PC-9 (cell line): ENCODE measurements at regions not wholly inside any gene's neighbourhood (a gene's known extent, or its start where the extent isn't known, plus 50 kb on each side); places are given as distances from the start of the nearest gene placed in this dataset.
"Not testable (repeated sequence)": the region's sequence is repeated elsewhere in the genome, so short reads cannot be mapped to it uniquely, and the experiment has no call there.

Experiments used
- BruUV-seq: library from RNA; stranded (reverse); fragments of 400-500 nt; replicated peaks from 2 replicates; lab custom pipeline; 2021; lab: Mats Ljungman, UMichigan
- CTCF ChIA-PET: fragments of 300-600 bp; sonication (Branson Sonifier 250); formaldehyde crosslinking; loops from one replicate; lab custom pipeline; 2022; ENCODE audit warnings: antibody characterized with exemption; lab: Charles Lee
- POLR2A ChIA-PET: fragments of 300-600 bp; sonication (Branson Sonifier 250); formaldehyde crosslinking; loops from one replicate; lab custom pipeline; 2022; ENCODE audit warnings: antibody characterized with exemption; ENCODE audit not compliant: unreplicated experiment; lab: Charles Lee
- DNase-seq, 2 experiments: peaks; one replicate each; pipeline versions ENCODE4 v3.0.0 to v3.0.0-alpha.2; 2015 to 2022; ENCODE audit warnings: mixed read lengths in 1 of 2
- H2AFZ ChIP-seq: fragments of 200-600 bp; sonication (generic); 2 replicates; pipeline ENCODE4 v1.8.1; 2017; ENCODE audit warnings: antibody characterized with exemption
- H3F3A ChIP-seq: fragments of 200-600 bp; sonication (generic); 2 replicates; pipeline ENCODE4 v1.8.1; 2017; ENCODE audit warnings: antibody characterized with exemption, mild to moderate bottlenecking, low read depth; ENCODE audit not compliant: insufficient read depth
- H3K27ac ChIP-seq: fragments of 200-600 bp; sonication (generic); 2 replicates; pipeline ENCODE4 v1.6.1; 2016; ENCODE audit warnings: mixed run types
- H3K27me3 ChIP-seq: fragments of 200-600 bp; sonication (generic); 2 replicates; pipeline ENCODE4 v1.6.1; 2016; ENCODE audit warnings: low read depth, mixed run types; ENCODE audit not compliant: insufficient read depth
- H3K36me3 ChIP-seq: fragments of 200-600 bp; sonication (generic); 2 replicates; pipeline ENCODE4 v1.6.1; 2016; ENCODE audit warnings: low read depth, mixed run types
- H3K4me1 ChIP-seq: fragments of 200-600 bp; sonication (generic); replicated peaks from 2 replicates; pipeline ENCODE4 v1.6.1; 2016; ENCODE audit warnings: mixed run types; ENCODE audit not compliant: insufficient read depth
- H3K4me2 ChIP-seq: fragments of 200-600 bp; sonication (generic); 2 replicates; pipeline ENCODE4 v1.6.1; 2017; ENCODE audit warnings: mixed run types
- H3K4me3 ChIP-seq: fragments of 200-600 bp; sonication (generic); 2 replicates; pipeline ENCODE4 v1.6.1; 2016; ENCODE audit warnings: mixed run types
- H3K79me2 ChIP-seq: fragments of 200-600 bp; sonication (generic); 2 replicates; pipeline ENCODE4 v1.6.1; 2017; ENCODE audit warnings: low read depth, mixed run types
- H3K9me2 ChIP-seq: fragments of 200-600 bp; sonication (generic); 2 replicates; pipeline ENCODE4 v1.8.1; 2017; ENCODE audit warnings: mild to moderate bottlenecking; ENCODE audit not compliant: insufficient read depth
- H3K9me3 ChIP-seq: fragments of 200-600 bp; sonication (generic); 2 replicates; pipeline ENCODE4 v1.8.1; 2016; ENCODE audit warnings: low read depth; ENCODE audit not compliant: insufficient read depth
- H4K20me1 ChIP-seq: fragments of 200-600 bp; sonication (generic); 2 replicates; pipeline ENCODE4 v1.8.1; 2017; ENCODE audit not compliant: insufficient read depth
- EZH2 ChIP-seq: fragments of 200-600 bp; sonication (generic); IDR thresholded peaks from 2 replicates; pipeline ENCODE4 v1.8.0; 2017; ENCODE audit warnings: antibody characterized with exemption, low read depth
- intact Hi-C: fragments of 100-400 bp; cut with micrococcal nuclease; formaldehyde crosslinking; loops from one replicate; pipeline ENCODE4 v1.10.0; 2022; ENCODE audit not compliant: unreplicated experiment
- TF ChIP-seq, protein P1 (sequence below): fragments of 200-600 bp; sonication (generic); conservative IDR thresholded peaks from 2 replicates; pipeline ENCODE4 v1.6.1; 2017; ENCODE audit warnings: mixed run types, antibody characterized with exemption, mild to moderate bottlenecking, moderate library complexity

DNA sequence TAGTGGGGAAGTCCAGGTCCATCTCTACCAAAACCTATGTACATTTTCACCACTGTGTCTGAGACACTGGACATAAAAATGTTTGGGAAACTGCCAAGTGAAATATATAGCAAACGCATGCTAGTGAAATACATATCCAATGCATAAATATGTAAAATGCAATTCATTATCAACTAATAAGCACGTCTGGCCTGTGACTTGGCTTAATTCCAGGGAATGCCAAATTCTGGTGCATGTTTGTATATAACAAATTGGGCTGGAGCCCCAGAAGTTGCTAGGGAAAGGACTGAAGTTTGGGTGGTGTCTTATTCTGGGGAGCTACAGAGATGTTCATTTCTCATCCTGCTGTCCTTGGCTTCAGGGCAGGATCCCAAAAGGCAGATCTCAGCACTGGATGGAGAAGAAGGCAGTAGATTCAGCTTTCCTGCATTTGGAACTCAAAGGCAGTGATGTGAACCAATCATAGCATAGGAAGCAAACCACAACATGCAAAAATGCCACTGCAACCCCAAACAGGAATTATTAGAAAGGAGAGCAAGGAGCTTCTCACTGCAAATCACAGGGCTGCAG lies 184.3 kb downstream of the HS3ST3A1 start:
- ChIA-PET CTCF (no interaction called here), POLR2A (no interaction called here)
- Histone ChIP-seq H3K9me3 (no peaks in the 10 kb centered on the region), H3K9me2 (no peaks in the 10 kb centered on the region), H4K20me1 (no peaks in the 10 kb centered on the region), H3K79me2 (no peaks in the 10 kb centered on the region), H3K4me3 (no peak overlapping the region), H3K36me3 (no peaks in the 10 kb centered on the region), H2AFZ (no peak overlapping the region), H3K4me2 (no peak overlapping the region), H3F3A (no peaks in the 10 kb centered on the region), H3K4me1 (no peaks in the 10 kb centered on the region), H3K27me3 (no peaks in the 10 kb centered on the region), H3K27ac (no peak overlapping the region)
- no peak for DNase-seq
- intact Hi-C loops, result no loop called here
- TF ChIP-seq, protein P1, sequence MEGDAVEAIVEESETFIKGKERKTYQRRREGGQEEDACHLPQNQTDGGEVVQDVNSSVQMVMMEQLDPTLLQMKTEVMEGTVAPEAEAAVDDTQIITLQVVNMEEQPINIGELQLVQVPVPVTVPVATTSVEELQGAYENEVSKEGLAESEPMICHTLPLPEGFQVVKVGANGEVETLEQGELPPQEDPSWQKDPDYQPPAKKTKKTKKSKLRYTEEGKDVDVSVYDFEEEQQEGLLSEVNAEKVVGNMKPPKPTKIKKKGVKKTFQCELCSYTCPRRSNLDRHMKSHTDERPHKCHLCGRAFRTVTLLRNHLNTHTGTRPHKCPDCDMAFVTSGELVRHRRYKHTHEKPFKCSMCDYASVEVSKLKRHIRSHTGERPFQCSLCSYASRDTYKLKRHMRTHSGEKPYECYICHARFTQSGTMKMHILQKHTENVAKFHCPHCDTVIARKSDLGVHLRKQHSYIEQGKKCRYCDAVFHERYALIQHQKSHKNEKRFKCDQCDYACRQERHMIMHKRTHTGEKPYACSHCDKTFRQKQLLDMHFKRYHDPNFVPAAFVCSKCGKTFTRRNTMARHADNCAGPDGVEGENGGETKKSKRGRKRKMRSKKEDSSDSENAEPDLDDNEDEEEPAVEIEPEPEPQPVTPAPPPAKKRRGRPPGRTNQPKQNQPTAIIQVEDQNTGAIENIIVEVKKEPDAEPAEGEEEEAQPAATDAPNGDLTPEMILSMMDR, result no peak
- TF ChIP-seq EZH2, result no peak
- no TSS peak for BruUV-seq

DNA sequence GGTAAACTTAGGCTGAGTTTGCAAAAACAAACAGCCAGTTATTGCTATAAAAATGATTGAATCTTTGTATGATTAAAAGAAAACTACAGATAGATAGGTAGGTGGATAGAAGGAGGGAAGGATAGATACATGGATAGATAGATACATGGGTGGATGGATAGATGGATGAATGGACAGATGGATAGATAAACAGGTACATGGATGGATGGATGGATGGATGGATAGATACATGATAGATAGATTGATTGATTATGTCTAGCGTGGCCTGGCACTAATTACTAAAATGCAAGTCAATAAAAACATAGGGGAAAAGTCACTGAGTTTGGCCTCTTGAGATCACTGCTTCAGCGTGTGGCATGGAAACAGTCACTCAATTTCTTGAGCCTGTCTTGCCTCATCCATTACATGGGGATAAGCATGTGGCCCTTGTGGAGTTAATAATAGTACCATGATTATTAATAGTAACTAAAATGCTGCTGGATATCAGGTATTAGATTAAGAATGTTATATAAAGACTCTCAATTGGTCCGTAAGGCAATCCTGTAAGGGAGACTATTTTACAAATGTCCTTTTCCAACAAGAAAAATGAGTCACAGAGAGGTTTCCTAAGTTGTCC lies 184.9 kb downstream of the HS3ST3A1 start:
- no peak overlapping the region for H2AFZ ChIP-seq
- H3F3A ChIP-seq, result no peaks in the 10 kb centered on the region
- intact Hi-C loops, result no loop called here
- H3K27me3 ChIP-seq, result no peaks in the 10 kb centered on the region
- no peaks in the 10 kb centered on the region for H3K9me2 ChIP-seq
- TF ChIP-seq, protein P1, result no peak
- no peak for TF ChIP-seq EZH2
- CTCF ChIA-PET, result no interaction called here
- no peak overlapping the region for H3K27ac ChIP-seq
- no peak overlapping the region for H3K4me3 ChIP-seq
- H3K9me3 ChIP-seq, result no peaks in the 10 kb centered on the region
- H3K4me1 ChIP-seq, result no peaks in the 10 kb centered on the region
- no peaks in the 10 kb centered on the region for H3K79me2 ChIP-seq
- no peak overlapping the region for H3K4me2 ChIP-seq
- DNase-seq, result no peak
- H4K20me1 ChIP-seq, result no peaks in the 10 kb centered on the region
- BruUV-seq, result no TSS peak
- POLR2A ChIA-PET, result no interaction called here
- H3K36me3 ChIP-seq, result no peaks in the 10 kb centered on the region

DNA sequence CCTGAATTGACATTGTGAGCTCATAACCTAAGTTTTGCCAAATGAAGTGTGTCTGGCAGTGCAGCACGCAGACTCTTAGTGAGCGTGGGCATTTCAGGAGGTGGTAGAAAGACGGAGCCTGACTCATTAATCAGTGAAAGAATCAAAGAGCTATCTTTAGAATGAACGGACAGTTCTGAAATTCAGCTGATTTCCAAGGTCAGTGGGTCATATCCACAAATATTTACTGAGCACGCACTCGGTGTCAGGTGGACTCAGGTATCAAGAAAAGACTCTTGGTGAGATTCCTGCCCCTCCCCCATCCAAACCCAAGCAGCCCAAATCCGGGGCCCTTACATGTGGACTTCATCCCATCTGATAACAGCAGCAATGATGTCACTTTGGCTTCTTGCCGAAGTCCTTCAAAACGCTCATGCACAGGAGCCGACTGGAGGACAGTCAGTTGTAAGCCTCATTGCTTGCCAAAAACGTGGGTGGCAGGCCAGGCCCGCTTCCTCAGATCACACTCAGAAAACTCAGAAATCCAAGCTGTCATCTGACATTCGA lies 185.8 kb downstream of the HS3ST3A1 start:
- BruUV-seq, result no TSS peak
- Histone ChIP-seq H3K9me2 (no peaks in the 10 kb centered on the region), H3K9me3 (no peaks in the 10 kb centered on the region), H2AFZ (no peak overlapping the region), H3K4me3 (no peak overlapping the region), H3F3A (no peaks in the 10 kb centered on the region), H3K36me3 (no peaks in the 10 kb centered on the region), H4K20me1 (no peaks in the 10 kb centered on the region), H3K27ac (no peak overlapping the region), H3K79me2 (no peaks in the 10 kb centered on the region), H3K4me2 (no peak overlapping the region), H3K4me1 (no peaks in the 10 kb centered on the region), H3K27me3 (no peaks in the 10 kb centered on the region)
- intact Hi-C loops, result no loop called here
- ChIA-PET CTCF (no interaction called here), POLR2A (no interaction called here)
- TF ChIP-seq, protein P1, result no peak
- no peak for TF ChIP-seq EZH2
- DNase-seq, result no peak

DNA sequence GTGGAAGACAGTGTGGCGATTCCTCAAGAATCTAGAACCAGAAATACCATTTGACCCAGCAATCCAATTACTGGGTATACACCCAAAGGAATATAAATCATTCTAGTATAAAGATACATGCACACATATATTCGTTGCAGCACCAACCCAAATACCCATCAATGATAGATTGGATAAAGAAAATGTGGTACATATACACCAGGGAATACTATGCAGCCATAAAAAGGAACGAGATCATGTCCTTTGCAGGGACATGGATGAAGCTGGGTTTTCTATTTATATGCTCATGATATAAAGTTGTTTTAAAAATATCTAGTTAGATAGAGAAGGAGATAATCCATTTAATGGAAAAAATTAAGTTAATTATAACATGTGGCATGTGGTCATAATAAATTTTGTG lies 186.5 kb downstream of the HS3ST3A1 start:
- intact Hi-C loops, H2AFZ ChIP-seq, H3K27ac ChIP-seq, H3K4me2 ChIP-seq, H4K20me1 ChIP-seq, H3K79me2 ChIP-seq, DNase-seq, H3K4me1 ChIP-seq, H3K4me3 ChIP-seq, H3K27me3 ChIP-seq, H3K9me3 ChIP-seq, CTCF ChIA-PET, BruUV-seq, H3F3A ChIP-seq, H3K9me2 ChIP-seq, H3K36me3 ChIP-seq, POLR2A ChIA-PET: not testable (repeated sequence)
